A172 (cell line): ENCODE measurements at regions not wholly inside any gene's neighbourhood (a gene's known extent, or its start where the extent isn't known, plus 50 kb on each side); places are given as distances from the start of the nearest gene placed in this dataset.

Source experiments
- DNase-seq: peaks from one replicate; pipeline ENCODE4 v3.0.0-alpha.2; 2015; ENCODE audit warnings: low spot score

GRCh38 chr3:89762405-89762804 lies 655.0 kb downstream of the EPHA3 start:
- DNase-seq = no peak

- no peak for DNase-seq
These were observed 676.0 kb downstream of the EPHA3 start for GRCh38 chr3:89783341-89783927.

GRCh38 chr3:89787485-89787884 lies 680.1 kb downstream of the EPHA3 start:
- DNase-seq = no peak

GRCh38 chr3:89787979-89788378 lies 680.6 kb downstream of the EPHA3 start:
- no peak for DNase-seq

GRCh38 chr3:89795506-89795905 lies 688.1 kb downstream of the EPHA3 start:
- DNase-seq = no peak

- DNase-seq = no peak
These were observed 695.5 kb downstream of the EPHA3 start for GRCh38 chr3:89802881-89803280.

GRCh38 chr3:89803711-89804110 lies 696.3 kb downstream of the EPHA3 start:
- no peak for DNase-seq

- no peak for DNase-seq
These were observed 698.7 kb downstream of the EPHA3 start for GRCh38 chr3:89806166-89806565.

- no peak for DNase-seq
These were observed 701.3 kb downstream of the EPHA3 start for GRCh38 chr3:89808680-89809197.

- DNase-seq = no peak
These were observed 706.1 kb downstream of the EPHA3 start for GRCh38 chr3:89813500-89813899.

GRCh38 chr3:89841041-89841440 lies 733.6 kb downstream of the EPHA3 start:
- DNase-seq = no peak

- DNase-seq = no peak
These were observed 737.6 kb downstream of the EPHA3 start for GRCh38 chr3:89845053-89845452.

GRCh38 chr3:89847955-89848354 lies 740.5 kb downstream of the EPHA3 start:
- DNase-seq = no peak

GRCh38 chr3:89851974-89852621 lies 744.7 kb downstream of the EPHA3 start:
- no peak for DNase-seq

- DNase-seq = no peak
These were observed 752.3 kb downstream of the EPHA3 start for GRCh38 chr3:89859757-89860156.

GRCh38 chr3:89867286-89867685 lies 759.9 kb downstream of the EPHA3 start:
- DNase-seq = no peak

GRCh38 chr3:89876116-89876515 lies 768.7 kb downstream of the EPHA3 start:
- DNase-seq = no peak

- no peak for DNase-seq
These were observed 769.8 kb downstream of the EPHA3 start for GRCh38 chr3:89877230-89877629.

GRCh38 chr3:89889386-89889785 lies 782.0 kb downstream of the EPHA3 start:
- no peak for DNase-seq

GRCh38 chr3:89908711-89909213 lies 801.3 kb downstream of the EPHA3 start:
- DNase-seq = no peak

GRCh38 chr3:89912031-89912430 lies 804.6 kb downstream of the EPHA3 start:
- DNase-seq = no peak

GRCh38 chr3:89923921-89924610 lies 816.6 kb downstream of the EPHA3 start:
- DNase-seq = no peak

GRCh38 chr3:89925976-89926375 lies 818.6 kb downstream of the EPHA3 start:
- DNase-seq = no peak
